Activated CD8-positive, alpha-beta memory T cell treated with anti-CD3 and anti-CD28 coated beads, Interleukin-2, amount 50 U/mL, for 1 hour (primary cell): ENCODE measurements at regions not wholly inside any gene's neighbourhood (a gene's known extent, or its start where the extent isn't known, plus 50 kb on each side); places are given as distances from the start of the nearest gene placed in this dataset.

Experiments used
- DNase-seq: peaks from one replicate; pipeline ENCODE4 v3.0.0-alpha.2; 2020; ENCODE audit errors: extremely low read depth

GRCh38 chr10:78787125-78787524, 281.6 kb upstream of the ZMIZ1 start:
- no peak for DNase-seq

DNA sequence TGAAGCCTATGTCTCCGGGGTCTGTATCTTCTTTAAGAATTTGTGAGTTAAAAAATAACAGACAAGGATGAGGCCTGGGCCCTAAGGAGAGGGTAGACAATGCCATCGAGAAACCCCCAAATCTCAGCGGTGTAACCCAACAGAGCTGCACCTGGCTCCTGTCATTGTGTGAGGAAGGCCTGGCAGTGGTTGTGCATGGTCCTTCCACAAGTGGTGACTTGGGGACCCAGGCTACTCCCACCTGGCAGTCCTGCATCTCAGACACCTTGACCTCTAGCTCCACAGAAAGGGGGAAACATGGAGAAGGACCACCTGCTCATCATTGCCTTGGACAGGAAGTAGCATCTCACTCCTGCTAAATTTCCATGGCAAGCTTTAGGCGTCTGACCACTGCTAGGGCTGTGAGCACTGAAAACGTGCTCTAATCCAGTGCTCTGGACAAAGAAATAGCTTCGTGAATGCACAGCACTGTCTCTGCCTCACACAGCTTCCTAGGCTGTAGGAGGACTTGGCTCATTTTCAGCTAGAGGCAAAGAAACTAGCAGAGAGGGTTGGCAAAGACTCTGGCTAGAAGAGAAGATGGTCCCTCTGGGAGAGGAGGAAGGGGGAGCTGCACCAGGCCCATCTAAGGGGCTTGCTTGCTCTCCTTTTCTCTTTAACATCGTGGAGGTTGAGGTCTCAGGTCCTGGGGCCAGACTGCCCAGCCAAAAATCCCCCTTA, 273.9 kb upstream of the ZMIZ1 start:
- DNase-seq = no peak

GRCh38 chr10:78798976-78799730, 269.6 kb upstream of the ZMIZ1 start:
- no peak for DNase-seq

- DNase-seq = no peak
Observed at GRCh38 chr10:78800006-78800405, 268.8 kb upstream of the ZMIZ1 start.

GRCh38 chr10:78800535-78801320, 268.0 kb upstream of the ZMIZ1 start:
- DNase-seq = no peak

DNA sequence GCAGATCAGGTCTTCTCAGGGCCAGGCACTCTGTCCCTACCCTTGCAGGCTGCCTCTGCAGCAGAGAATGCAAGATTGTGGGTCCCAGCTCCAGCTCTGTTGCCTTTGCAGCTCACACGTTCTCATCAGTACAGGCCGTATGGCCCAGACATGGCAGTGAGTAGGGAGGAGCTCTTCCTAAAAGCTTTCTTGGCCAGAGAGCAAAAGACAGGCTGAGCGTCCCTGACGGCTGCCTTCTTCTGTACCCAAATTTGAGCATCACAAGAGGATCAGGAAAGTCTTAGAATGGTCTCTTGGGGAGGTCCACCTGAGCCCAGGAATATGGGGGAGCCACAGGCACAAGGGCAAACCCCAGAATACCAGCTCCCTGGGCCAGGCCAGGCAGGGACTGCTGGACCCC, 266.3 kb upstream of the ZMIZ1 start:
- no peak for DNase-seq

DNA sequence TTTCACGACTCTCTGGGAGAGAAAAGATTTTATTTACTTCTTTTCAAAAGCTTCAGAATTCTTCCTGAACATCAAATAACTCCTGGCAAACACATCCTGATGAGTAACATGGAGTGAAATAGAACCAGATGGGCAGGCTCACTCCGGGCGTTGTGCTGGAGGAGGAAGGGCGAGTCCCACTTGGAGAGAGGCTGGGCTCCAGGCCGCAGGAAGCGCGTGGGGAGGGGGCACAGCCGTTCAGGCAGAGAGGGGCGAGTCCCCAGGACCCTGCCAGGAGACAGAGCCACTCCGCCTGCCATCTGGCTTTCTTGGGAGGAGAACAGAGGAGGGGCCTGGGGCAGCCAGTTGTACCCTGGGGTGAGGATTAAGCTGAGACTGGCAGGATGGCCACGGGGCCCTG, 265.9 kb upstream of the ZMIZ1 start:
- no peak for DNase-seq

DNA sequence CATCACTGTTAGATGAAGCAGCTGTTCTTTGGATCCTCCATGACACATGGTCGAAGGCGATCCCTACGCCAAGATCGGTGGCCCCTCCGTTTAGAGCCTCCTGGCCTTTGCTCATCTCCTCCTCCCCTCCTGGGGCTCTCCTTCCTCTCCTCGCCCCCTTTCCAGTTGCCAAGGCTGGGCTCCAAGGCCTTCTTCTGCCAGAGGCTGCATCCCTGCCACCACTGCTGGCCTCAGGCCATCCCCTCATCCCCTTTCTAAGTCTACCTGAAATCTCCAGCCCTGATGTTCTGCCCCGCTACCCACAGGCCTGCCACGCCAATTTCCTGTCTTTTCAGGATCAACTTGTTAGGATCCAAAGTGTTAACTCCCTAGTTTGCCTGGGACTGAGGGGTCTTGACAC, 265.1 kb upstream of the ZMIZ1 start:
- DNase-seq = no peak

- no peak for DNase-seq
Observed at GRCh38 chr10:78804411-78805032, 264.2 kb upstream of the ZMIZ1 start.

DNA sequence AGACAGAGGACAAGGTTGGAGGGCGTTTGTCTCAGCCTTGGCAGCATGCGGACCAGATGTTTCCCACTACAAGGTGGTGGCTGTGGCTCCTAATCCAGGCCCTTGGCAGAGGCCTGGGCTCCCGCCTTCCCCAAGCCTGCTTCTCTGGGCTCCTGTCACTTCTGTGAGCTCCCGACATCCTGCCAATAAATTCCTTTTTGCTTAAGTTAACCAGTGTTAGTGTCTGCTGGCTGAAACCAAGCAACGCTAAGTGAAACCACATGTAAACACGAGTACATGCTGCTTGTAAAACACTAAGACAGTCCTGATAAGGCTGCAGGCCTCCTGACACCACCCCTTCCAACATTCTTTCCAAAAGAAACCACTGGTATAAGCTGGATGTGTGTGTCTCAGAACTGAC, 263.6 kb upstream of the ZMIZ1 start:
- no peak for DNase-seq

GRCh38 chr10:78806681-78807221, 262.0 kb upstream of the ZMIZ1 start:
- no peak for DNase-seq

- no peak for DNase-seq
Observed at GRCh38 chr10:78807504-78808203, 261.1 kb upstream of the ZMIZ1 start.

DNA sequence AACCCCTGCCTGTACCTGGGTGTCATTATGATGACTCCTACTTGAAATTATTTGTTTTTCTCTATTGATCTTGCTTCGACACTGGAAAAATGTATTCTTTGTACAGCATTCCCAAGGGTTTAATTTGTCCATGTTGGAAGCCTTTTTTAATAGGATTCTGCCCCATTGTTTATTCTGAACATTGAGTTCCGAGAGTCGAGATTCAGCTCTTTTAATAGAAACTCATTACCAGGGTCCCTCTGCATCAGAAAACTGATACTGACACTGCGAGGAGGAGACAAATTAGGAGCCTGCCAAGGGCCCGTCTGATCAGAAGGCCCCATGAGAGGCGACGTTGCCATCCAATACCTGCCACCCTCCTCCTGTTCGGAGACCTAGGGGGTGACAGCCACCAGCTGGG, 260.5 kb upstream of the ZMIZ1 start:
- DNase-seq = no peak

DNA sequence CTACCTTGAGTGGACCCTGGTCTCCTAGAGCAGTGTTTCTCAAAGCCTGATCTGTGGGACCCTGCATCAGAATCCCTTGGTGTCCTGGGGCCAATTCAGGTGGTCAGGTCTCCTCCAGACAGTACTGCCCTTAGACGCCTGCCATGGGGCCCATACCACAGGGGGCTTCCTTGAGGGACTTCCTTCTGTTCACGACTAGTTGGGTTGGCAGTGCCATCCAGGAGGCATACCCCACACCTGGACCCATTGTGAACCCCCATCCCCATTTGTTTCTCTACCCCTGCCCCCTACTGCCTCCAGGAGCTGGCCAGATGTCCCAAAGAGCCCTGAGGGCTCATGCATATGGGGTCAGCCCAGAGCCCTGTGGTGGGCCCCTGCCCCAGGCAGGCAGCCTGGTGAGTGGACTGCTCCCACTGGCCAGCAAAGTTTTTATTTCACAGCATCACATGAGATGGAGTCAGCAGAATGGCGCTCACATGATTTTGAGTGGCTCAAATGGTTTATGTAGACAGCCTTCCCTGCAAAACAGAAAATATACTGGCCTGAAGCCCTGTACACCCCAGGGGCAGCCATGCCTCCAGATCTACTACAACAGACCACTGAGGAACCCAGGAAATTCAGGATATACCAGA, 259.9 kb upstream of the ZMIZ1 start:
- no peak for DNase-seq

- DNase-seq = no peak
Observed at GRCh38 chr10:78811174-78811573, 257.6 kb upstream of the ZMIZ1 start.

- no peak for DNase-seq
Observed at GRCh38 chr10:78812571-78813318, 256.0 kb upstream of the ZMIZ1 start.

DNA sequence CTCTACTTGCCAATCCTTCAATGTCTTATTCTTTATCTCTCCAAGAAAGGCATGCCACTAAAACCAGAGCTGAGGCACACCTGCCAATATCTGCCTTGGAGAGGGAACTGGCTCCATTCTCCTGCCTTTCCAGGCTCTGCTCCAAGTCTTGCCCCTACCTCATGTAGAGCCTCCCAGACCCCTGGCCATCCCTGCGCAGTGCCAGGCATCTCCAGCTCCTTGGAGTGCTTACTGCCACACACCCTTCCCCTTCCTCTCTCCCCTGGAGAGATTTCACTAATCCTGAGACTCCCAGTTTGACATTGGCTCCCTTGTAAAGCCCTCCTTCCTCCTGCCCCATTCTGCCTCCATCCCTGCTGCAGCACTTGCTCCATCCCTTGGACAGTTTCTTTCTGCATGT, 255.2 kb upstream of the ZMIZ1 start:
- DNase-seq = no peak

DNA sequence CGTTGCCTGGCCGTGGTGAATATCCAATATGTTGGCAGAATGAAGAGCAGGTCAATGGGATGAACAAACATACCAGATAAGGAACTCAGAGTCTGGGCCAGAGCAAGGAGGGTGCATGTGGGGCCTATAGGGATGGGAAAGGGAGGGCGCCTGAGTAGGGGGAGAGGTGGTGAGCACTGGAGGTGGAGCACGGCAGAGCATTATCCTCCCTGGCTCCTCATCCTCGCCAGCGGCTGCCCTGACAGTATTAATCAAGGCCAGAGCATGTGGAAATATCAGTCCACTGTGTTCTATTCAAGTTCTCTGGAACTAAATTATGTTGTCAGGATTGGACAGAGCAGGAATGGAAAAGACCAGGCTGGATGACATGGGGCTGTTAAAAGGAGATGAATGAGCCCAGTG, 254.8 kb upstream of the ZMIZ1 start:
- DNase-seq = no peak

DNA sequence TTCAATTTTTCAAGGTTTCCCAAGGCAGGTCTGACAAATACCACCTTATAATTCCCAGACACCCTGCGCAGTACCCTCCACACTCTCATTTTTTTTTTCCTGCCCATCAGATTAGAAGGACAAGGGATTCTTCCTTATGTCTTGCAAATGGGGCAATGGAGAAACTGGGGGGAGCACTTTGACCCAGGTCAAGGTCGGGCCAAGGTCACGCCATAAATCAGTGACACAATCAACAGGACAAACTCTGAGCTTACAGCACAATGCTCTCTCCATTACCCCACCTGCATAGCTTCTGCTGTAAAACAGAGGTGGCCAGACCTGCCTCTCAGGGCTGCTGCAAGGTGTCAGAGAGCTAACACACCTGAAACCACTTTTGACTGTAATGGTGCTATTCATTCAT, 254.4 kb upstream of the ZMIZ1 start:
- DNase-seq = no peak

- no peak for DNase-seq
Observed at GRCh38 chr10:78815702-78816334, 252.9 kb upstream of the ZMIZ1 start.
